PC-3 (cell line): ENCODE measurements at regions not wholly inside any gene's neighbourhood (a gene's known extent, or its start where the extent isn't known, plus 50 kb on each side); places are given as distances from the start of the nearest gene placed in this dataset.

Source experiments
- CTCF ChIP-seq: fragments of 300-600 bp; sonication (generic); conservative IDR thresholded peaks from 2 replicates; pipeline ENCODE4 v1.5.1; 2017; ENCODE audit warnings: antibody characterized with exemption, low read depth, mild to moderate bottlenecking, low read length
- EZH2 ChIP-seq: fragments of 300-600 bp; sonication (generic); IDR thresholded peaks from one replicate; pipeline ENCODE4 v1.6.1; 2017; ENCODE audit warnings: antibody characterized with exemption, mild to moderate bottlenecking, low read length; ENCODE audit not compliant: unreplicated experiment

GRCh38 chr3:153422314-153422713, 260.3 kb downstream of the RAP2B start:
- no peak for TF ChIP-seq CTCF
- no peak for TF ChIP-seq EZH2
